Stomach (tissue), 8 donors: ENCODE measurements at regions not wholly inside any gene's neighbourhood (a gene's known extent, or its start where the extent isn't known, plus 50 kb on each side); places are given as distances from the start of the nearest gene placed in this dataset.
A peak's percentile ranks its signal among the peaks of the same experiment; 100 is the strongest.

Experiments used
- DNase-seq, 2 donors: peaks; one replicate each; pipeline versions ENCODE4 v3.0.0 to v3.0.0-alpha.2; 2013 to 2019
- H3K27ac ChIP-seq, 5 donors: fragments of 200-600 bp in 4 of 5; sonication (generic) in 4 of 5; one replicate each; pipeline ENCODE4 v1.5.1; 2013 to 2019; ENCODE audit warnings: mild to moderate bottlenecking in 1 of 5, moderate library complexity in 1 of 5
- H3K27me3 ChIP-seq, 3 donors: fragments of 200-600 bp; sonication (generic); one replicate each; pipeline ENCODE4 v1.5.1; 2017 to 2019; ENCODE audit warnings: mixed run types in 1 of 3
- H3K36me3 ChIP-seq, 4 donors: fragments of 200-600 bp; sonication (generic); 1 replicate in 3 of 4; 2 replicates in 1 of 4; pipeline ENCODE4 v1.5.1; 2016 to 2019
- H3K4me1 ChIP-seq, 4 donors: fragments of 200-600 bp; sonication (generic); one replicate each; pipeline ENCODE4 v1.5.1; 2016 to 2019
- H3K4me3 ChIP-seq, 4 donors: fragments of 200-600 bp; sonication (generic) in 3 of 4; one replicate each; pipeline ENCODE4 v1.5.1; 2016 to 2019; ENCODE audit warnings: mild to moderate bottlenecking in 1 of 4
- H3K9me3 ChIP-seq, 4 donors: fragments of 200-600 bp; sonication (generic); one replicate each; pipeline ENCODE4 v1.5.1; 2016 to 2019
- CTCF ChIP-seq, 7 experiments: fragments of 450-650 bp in 4 of 7; fragments of 200-600 bp in 3 of 7; sonication (generic) in 3 of 7; IDR thresholded peaks; one replicate each; pipeline ENCODE4 v1.5.1; 2016 to 2019; ENCODE audit warnings: antibody characterized with exemption in 7 of 7, control low read depth in 2 of 7, mild to moderate bottlenecking in 1 of 7
- EP300 ChIP-seq: sonication (generic); formaldehyde crosslinking; IDR thresholded peaks from one replicate; pipeline ENCODE4 v1.6.1; 2017; ENCODE audit warnings: antibody characterized with exemption
- POLR2A ChIP-seq, 4 donors: fragments of 450-650 bp; IDR thresholded peaks; one replicate each; pipeline ENCODE4 v1.6.1; 2016; ENCODE audit warnings: antibody characterized with exemption in 4 of 4, control low read depth in 2 of 4, mild to moderate bottlenecking in 1 of 4, moderate library complexity in 1 of 4
- POLR2AphosphoS5 ChIP-seq, 3 donors: sonication (generic); formaldehyde crosslinking; IDR thresholded peaks; one replicate each; pipeline ENCODE4 v1.6.1; 2016; ENCODE audit warnings: antibody characterized with exemption in 3 of 3
- WGBS, 5 donors: extraction: QIAGEN DNeasy Blood & Tissue Kit in 3 of 5; methylation state at CpG; one replicate each; pipeline versions ENCODE4 v1.1.5 to v1.1.7; 2013 to 2018; 5-methylcytosine and 5-hydroxymethylcytosine counted together
- intact Hi-C: fragments of 100-400 bp; cut with DNase I; formaldehyde crosslinking; loops from one replicate; pipeline ENCODE4 v1.15.1; 2023; ENCODE audit warnings: low total_unique reads
- donor health status: healthy with polysubstance abuse.
- donor health status: Bipolar disorder and iron deficiency.
- donor health status: healthy.

DNA sequence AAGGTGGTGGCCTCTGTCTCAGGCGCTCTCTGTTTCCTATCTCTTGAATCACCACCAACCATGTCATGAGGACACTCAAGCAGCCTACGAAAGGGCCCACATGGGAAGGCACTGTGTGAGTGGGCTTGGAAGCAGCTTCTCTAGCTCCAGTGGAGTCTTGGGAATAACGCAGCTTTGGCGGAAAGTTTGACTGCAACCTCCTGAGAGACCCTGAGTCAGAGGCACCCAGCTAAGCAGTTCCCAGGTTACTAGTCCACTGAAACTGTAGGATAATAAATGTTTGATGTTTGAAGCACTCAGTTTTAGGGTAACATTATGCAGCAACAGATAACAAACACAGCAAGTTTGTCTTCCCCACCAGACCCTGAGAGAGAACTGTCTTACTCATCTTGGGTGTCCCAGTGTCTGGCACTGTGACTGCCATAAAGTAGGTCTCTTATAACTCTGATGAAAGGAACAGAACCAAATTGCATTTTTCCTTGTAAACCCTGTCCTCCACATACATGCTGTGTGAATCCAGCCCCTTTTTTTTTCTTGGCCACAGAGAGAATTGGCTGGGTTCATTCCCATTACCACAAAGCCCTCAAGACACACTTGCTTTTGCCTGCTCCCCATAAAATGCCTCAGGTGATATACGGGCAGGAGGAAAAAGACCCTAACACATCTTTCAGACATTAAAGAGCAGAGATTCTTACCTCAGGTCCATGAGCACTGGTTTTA, 185.5 kb downstream of the ZNF365 start:
- Histone ChIP-seq H3K36me3 (no peaks in the 10 kb centered on the region), H3K9me3 (no peaks in the 10 kb centered on the region), H3K27ac (peak overlapping the region in 2 of 5 donors; percentile 28 to 31), H3K4me3 (no peak overlapping the region), H3K4me1 (peaks cover 0 to 3% (median 0%) of the 10 kb centered on the region in 4 donors), H3K27me3 (no peaks in the 10 kb centered on the region)
- WGBS, 5 donors = 84 to 95% (median 90%) methylated on average over 5 of the region's 5 CpGs
- no peak for TF ChIP-seq POLR2A (IDR thresholded peaks at IDR 0.05)
- TF ChIP-seq CTCF (IDR thresholded peaks at IDR 0.05) = no peak
- no peak for TF ChIP-seq POLR2AphosphoS5 (IDR thresholded peaks at IDR 0.05)
- TF ChIP-seq EP300 = no peak
- DNase-seq = no peak
- intact Hi-C loops = no loop called here

DNA sequence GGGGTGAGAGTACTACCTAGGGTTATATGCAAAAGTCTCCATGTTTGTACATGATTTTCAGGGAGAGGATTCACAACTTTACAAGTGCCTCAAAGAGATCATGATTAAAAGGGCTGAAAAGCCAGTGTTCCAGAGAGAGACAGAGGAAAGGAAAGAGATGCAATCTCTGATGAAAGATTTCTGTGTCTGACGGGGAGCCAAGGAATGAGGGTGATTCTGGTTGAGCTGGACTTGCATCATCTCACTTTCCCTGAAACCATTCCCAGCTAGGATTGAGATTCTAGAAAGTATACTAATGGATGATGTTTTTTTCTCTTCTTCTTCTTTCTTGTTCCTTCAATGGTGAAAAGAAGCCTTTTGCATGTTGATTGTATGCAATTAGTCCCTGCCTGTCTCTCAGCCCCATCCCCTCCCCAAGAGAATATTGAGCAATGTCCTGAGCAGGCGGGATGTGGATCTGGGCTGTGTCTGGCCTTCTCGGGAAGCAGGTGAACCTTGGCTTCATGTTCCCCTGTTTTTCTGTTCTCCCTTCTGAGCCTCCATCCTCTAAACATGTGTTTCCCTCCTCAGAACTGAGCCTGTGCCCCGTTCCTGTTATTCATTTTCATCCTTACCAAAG, 186.1 kb downstream of the ZNF365 start:
- Histone ChIP-seq H3K36me3 (no peaks in the 10 kb centered on the region), H3K4me1 (peaks cover 0 to 3% (median 0%) of the 10 kb centered on the region in 4 donors), H3K9me3 (no peaks in the 10 kb centered on the region), H3K27ac (peak overlapping the region in 3 of 5 donors; percentile 24 to 31 (median 28)), H3K4me3 (no peak overlapping the region), H3K27me3 (no peaks in the 10 kb centered on the region)
- peak in 1 of 2 donors; percentile 30 for DNase-seq
- 57 to 77% (median 60%) methylated on average over 4 of the region's 4 CpGs for WGBS, 5 donors
- intact Hi-C loops = no loop called here
- TF ChIP-seq CTCF (IDR thresholded peaks at IDR 0.05) (no peak), EP300 (no peak), POLR2A (IDR thresholded peaks at IDR 0.05) (no peak), POLR2AphosphoS5 (IDR thresholded peaks at IDR 0.05) (peak in 1 of 3 donors; percentile 39)

GRCh38 chr10:62561151-62561550, 187.0 kb downstream of the ZNF365 start:
- TF ChIP-seq EP300 (no peak), POLR2AphosphoS5 (IDR thresholded peaks at IDR 0.05) (no peak), POLR2A (IDR thresholded peaks at IDR 0.05) (no peak), CTCF (IDR thresholded peaks at IDR 0.05) (no peak)
- WGBS, 5 donors = 43 to 64% (median 56%) methylated on average over 3 of the region's 3 CpGs
- no peaks in the 10 kb centered on the region for H3K36me3 ChIP-seq
- H3K9me3 ChIP-seq = no peaks in the 10 kb centered on the region
- intact Hi-C loops = no loop called here
- no peaks in the 10 kb centered on the region for H3K27me3 ChIP-seq
- peaks cover 0 to 3% (median 0%) of the 10 kb centered on the region in 4 donors for H3K4me1 ChIP-seq
- no peak for DNase-seq
- no peak overlapping the region for H3K4me3 ChIP-seq
- peak overlapping the region in 1 of 5 donors; percentile 19 for H3K27ac ChIP-seq

DNA sequence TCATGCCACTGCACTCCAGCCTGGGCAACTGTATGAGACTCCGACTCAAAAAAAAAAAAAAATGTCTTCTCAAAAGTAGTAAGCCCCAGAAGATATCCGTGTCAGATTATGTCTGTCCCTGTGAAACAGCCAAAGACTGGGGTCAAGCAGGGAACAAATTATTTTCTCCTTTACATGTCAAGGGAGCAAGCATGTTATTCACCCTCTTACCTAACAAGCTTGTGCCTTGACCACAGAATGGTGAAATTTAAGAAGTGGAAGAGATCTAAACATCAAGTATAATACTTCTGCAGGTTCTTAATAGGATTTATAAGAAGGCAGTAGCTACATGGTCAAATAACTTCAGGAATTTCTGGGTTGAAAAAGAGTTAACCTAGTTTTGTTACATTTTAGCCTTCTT, 187.9 kb downstream of the ZNF365 start:
- Histone ChIP-seq H3K36me3 (no peaks in the 10 kb centered on the region), H3K9me3 (no peaks in the 10 kb centered on the region), H3K4me1 (peaks cover 0 to 3% (median 0%) of the 10 kb centered on the region in 4 donors), H3K27ac (no peak overlapping the region), H3K27me3 (no peaks in the 10 kb centered on the region), H3K4me3 (no peak overlapping the region)
- TF ChIP-seq POLR2AphosphoS5 (IDR thresholded peaks at IDR 0.05) (no peak), EP300 (no peak), POLR2A (IDR thresholded peaks at IDR 0.05) (no peak), CTCF (IDR thresholded peaks at IDR 0.05) (no peak)
- WGBS, 5 donors = 80 to 94% (median 91%) methylated on average over 2 of the region's 2 CpGs
- DNase-seq = no peak
- intact Hi-C loops = no loop called here
